ENCODE measurements at regions not wholly inside any gene's neighbourhood (a gene's known extent, or its start where the extent isn't known, plus 50 kb on each side); places are given as distances from the start of the nearest gene placed in this dataset.

GRCh38 chr4:13248621-13249298, 235.4 kb downstream of the RAB28 start:
- H3K4me3 ChIP-seq = no peak overlapping the region
- no TSS peak for BruUV-seq (replicated peaks)
- H3K36me3 ChIP-seq (ENCODE audit: control insufficient read depth, insufficient read depth, low read length) = no peaks in the 10 kb centered on the region
- H3K27me3 ChIP-seq (ENCODE audit: control insufficient read depth in 2 of 2, insufficient read depth in 2 of 2, low read length in 2 of 2) = no peaks in the 10 kb centered on the region
- ChIA-PET CTCF (ENCODE audit: low intra/inter-chr PET ratio) (no interaction called here), POLR2A (interaction anchor here (0.9 kb wide), 1 partner anchor 9 kb away, joined by 3 read pairs; no protein-coding TSS in a partner anchor)
- H3K79me2 ChIP-seq (ENCODE audit: control insufficient read depth, insufficient read depth, low read length) = no peaks in the 10 kb centered on the region
- no peak for FAIRE-seq
- 0% methylated on average over 2 of the region's 2 CpGs for WGBS (ENCODE audit: insufficient coverage, low coverage, missing lambda C conversion rate)
- intact Hi-C loops (cut with micrococcal nuclease) = no loop called here
- no peak overlapping the region for H3K27ac ChIP-seq (ENCODE audit: extremely low read depth, low read depth, low read length)
- H3K4me2 ChIP-seq (ENCODE audit: insufficient read depth, low read length) = no peak overlapping the region
- H2AFZ ChIP-seq (ENCODE audit: low read depth, low read length) = no peak overlapping the region
- ATAC-seq = no peak
- H3K9me3 ChIP-seq (replicated peaks; ENCODE audit: control insufficient read depth, insufficient read depth, low read depth, low read length) = no peaks in the 10 kb centered on the region
- no peaks in the 10 kb centered on the region for H3K4me1 ChIP-seq (replicated peaks in 1 of 2; ENCODE audit: control insufficient read depth in 2 of 2, insufficient read depth in 2 of 2, low read length in 2 of 2)
- in situ Hi-C loops (cut with MboI) = no loop called here
- no peaks in the 10 kb centered on the region for H3K9me1 ChIP-seq (ENCODE audit: control insufficient read depth, insufficient read depth, low read length)
- H3K9ac ChIP-seq (ENCODE audit: insufficient read depth in 1 of 2, low read depth in 2 of 2, low read length in 2 of 2) = no peak overlapping the region
- peak in 1 of 4 experiments; percentile 7 for DNase-seq (ENCODE audit: extremely low read depth in 1 of 4, low spot score in 3 of 4)
- TF ChIP-seq BDP1 (IDR thresholded peaks at IDR 0.05; ENCODE audit: insufficient read depth, insufficient read length) (no peak), NRF1 (conservative IDR thresholded peaks at IDR 0.05 in 1 of 2, IDR thresholded peaks at IDR 0.05 in 1 of 2) (no peak), ZNF717 (CRISPR knock-in tag; IDR thresholded peaks at IDR 0.05) (no peak), CC2D1A (IDR thresholded peaks at IDR 0.05) (no peak), JUND (IDR thresholded peaks at IDR 0.05; ENCODE audit: borderline replicate concordance, low read depth, low read length) (no peak), JUND (tag; IDR thresholded peaks at IDR 0.05; ENCODE audit: borderline replicate concordance, low read depth, low read length) (no peak), CTCF (IDR thresholded peaks at IDR 0.05 in 2 of 3, conservative IDR thresholded peaks at IDR 0.05 in 1 of 3; ENCODE audit: insufficient read depth in 2 of 3, low read depth in 1 of 3, low read length in 3 of 3) (peak in 2 of 3 experiments; percentile 11 to 19; a peak in 1 of 6 replicates), RFX1 (IDR thresholded peaks at IDR 0.05) (no peak)
- TF ChIP-seq, protein P1, sequence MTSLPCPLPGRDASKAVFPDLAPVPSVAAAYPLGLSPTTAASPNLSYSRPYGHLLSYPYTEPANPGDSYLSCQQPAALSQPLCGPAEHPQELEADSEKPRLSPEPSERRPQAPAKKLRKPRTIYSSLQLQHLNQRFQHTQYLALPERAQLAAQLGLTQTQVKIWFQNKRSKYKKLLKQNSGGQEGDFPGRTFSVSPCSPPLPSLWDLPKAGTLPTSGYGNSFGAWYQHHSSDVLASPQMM (CRISPR knock-in tag; IDR thresholded peaks at IDR 0.05) = no peak
- no peaks in the 10 kb centered on the region for H4K20me1 ChIP-seq (replicated peaks; ENCODE audit: control insufficient read depth, insufficient read depth, low read length)

All from K562 (cell line).